Spleen (tissue), 11 donors: ENCODE measurements at regions not wholly inside any gene's neighbourhood (a gene's known extent, or its start where the extent isn't known, plus 50 kb on each side); places are given as distances from the start of the nearest gene placed in this dataset.

Experiments used
- DNase-seq: peaks from one replicate; pipeline ENCODE4 v3.0.0-alpha.2; 2020
- H3K27ac ChIP-seq, 8 donors: fragments of 200-600 bp; sonication (generic) in 7 of 8; 1 replicate in 4 of 8; 2 replicates in 4 of 8; pipeline versions ENCODE4 v1.5.0 to v1.8.0; 2016 to 2021; ENCODE audit warnings: inconsistent platforms in 4 of 8, mild to moderate bottlenecking in 4 of 8, moderate library complexity in 1 of 8
- H3K27me3 ChIP-seq, 7 donors: fragments of 200-600 bp; sonication (generic) in 6 of 7; replicated peaks in 1 of 7; 1 replicate in 4 of 7; 2 replicates in 3 of 7; pipeline versions ENCODE4 v1.5.0 to v1.8.0; 2016 to 2021; ENCODE audit warnings: inconsistent platforms in 3 of 7, mild to moderate bottlenecking in 1 of 7
- H3K36me3 ChIP-seq, 6 donors: fragments of 200-600 bp; sonication (generic) in 5 of 6; 1 replicate in 4 of 6; 2 replicates in 2 of 6; pipeline versions ENCODE4 v1.5.0 to v1.8.0; 2016 to 2021; ENCODE audit warnings: inconsistent platforms in 2 of 6
- H3K4me1 ChIP-seq, 6 donors: fragments of 200-600 bp; sonication (generic) in 5 of 6; 1 replicate in 3 of 6; 2 replicates in 3 of 6; pipeline versions ENCODE4 v1.5.0 to v1.8.0; 2016 to 2021; ENCODE audit warnings: inconsistent platforms in 3 of 6
- H3K4me3 ChIP-seq, 8 donors: fragments of 200-600 bp; sonication (generic) in 7 of 8; 1 replicate in 4 of 8; 2 replicates in 4 of 8; pipeline versions ENCODE4 v1.5.0 to v1.8.0; 2016 to 2021; ENCODE audit warnings: inconsistent platforms in 4 of 8, mild to moderate bottlenecking in 4 of 8, moderate library complexity in 2 of 8
- H3K9me3 ChIP-seq, 8 donors: fragments of 200-600 bp; sonication (generic) in 7 of 8; 1 replicate in 4 of 8; 2 replicates in 4 of 8; pipeline versions ENCODE4 v1.5.0 to v1.8.0; 2016 to 2021; ENCODE audit warnings: inconsistent platforms in 4 of 8
- POLR2A ChIP-seq, 3 donors: fragments of 450-650 bp; IDR thresholded peaks; one replicate each; pipeline ENCODE4 v1.5.1; 2017; ENCODE audit warnings: antibody characterized with exemption in 3 of 3, mild to moderate bottlenecking in 1 of 3
- POLR2AphosphoS5 ChIP-seq, 3 donors: sonication (generic); formaldehyde crosslinking; IDR thresholded peaks; one replicate each; pipeline ENCODE4 v1.5.1; 2017; ENCODE audit warnings: antibody characterized with exemption in 3 of 3
- WGBS, 5 donors: extraction: QIAGEN DNeasy Blood & Tissue Kit in 3 of 5; methylation state at CpG; one replicate each; pipeline versions ENCODE4 v1.1.5 to v1.1.7; 2013 to 2018; 5-methylcytosine and 5-hydroxymethylcytosine counted together
- intact Hi-C: fragments of 100-400 bp; cut with DNase I; formaldehyde crosslinking; loops from one replicate; pipeline ENCODE4 v1.15.0; 2023; ENCODE audit warnings: low total_unique reads
- TF ChIP-seq, protein P1 (sequence below), 11 experiments: fragments of 200-600 bp in 7 of 11; fragments of 450-650 bp in 4 of 11; sonication (generic) in 4 of 11; IDR thresholded peaks in 8 of 11; conservative IDR thresholded peaks in 3 of 11; 1 replicate in 7 of 11; 2 replicates in 4 of 11; pipeline versions ENCODE4 v1.4.0 to v1.8.0; 2016 to 2021; ENCODE audit warnings: antibody characterized with exemption in 11 of 11, inconsistent platforms in 4 of 11, mild to moderate bottlenecking in 1 of 11
- donor health status: healthy with polysubstance abuse.
- donor health status: DM: no; HTN: no; CAD: no; lungs with moderate emphysema.
- donor health status: DM: no; HTN: no; CAD: no.
- donor health status: Bipolar disorder and iron deficiency.
- donor health status: healthy.
- donor health status: DM: no; HTN: no; CAD: no.
- donor health status: DM: yes; HTN: yes; CAD: no.

DNA sequence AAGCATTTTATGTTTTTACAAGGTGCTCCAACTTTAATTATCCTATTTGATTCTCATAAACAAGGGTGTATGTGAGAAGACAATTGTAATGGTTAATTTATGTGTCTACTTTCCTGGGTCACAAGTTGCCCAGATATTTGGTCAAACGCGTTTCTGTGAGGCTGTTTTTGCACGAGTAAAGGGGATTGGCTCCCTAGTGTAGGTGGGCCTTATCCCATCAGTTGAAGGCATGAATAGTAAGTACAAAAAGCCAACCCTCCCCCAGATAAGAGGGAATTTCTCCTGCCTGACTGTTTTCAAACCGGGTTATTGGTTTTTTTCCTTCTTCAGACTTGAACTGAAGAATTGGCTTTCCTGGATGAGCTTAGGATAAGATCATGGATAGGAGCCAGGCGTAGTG, 224.0 kb upstream of the NCKAP5 start:
- WGBS, 5 donors, result 83 to 93% (median 85%) methylated on average over 5 of the region's 5 CpGs
- TF ChIP-seq, protein P1, sequence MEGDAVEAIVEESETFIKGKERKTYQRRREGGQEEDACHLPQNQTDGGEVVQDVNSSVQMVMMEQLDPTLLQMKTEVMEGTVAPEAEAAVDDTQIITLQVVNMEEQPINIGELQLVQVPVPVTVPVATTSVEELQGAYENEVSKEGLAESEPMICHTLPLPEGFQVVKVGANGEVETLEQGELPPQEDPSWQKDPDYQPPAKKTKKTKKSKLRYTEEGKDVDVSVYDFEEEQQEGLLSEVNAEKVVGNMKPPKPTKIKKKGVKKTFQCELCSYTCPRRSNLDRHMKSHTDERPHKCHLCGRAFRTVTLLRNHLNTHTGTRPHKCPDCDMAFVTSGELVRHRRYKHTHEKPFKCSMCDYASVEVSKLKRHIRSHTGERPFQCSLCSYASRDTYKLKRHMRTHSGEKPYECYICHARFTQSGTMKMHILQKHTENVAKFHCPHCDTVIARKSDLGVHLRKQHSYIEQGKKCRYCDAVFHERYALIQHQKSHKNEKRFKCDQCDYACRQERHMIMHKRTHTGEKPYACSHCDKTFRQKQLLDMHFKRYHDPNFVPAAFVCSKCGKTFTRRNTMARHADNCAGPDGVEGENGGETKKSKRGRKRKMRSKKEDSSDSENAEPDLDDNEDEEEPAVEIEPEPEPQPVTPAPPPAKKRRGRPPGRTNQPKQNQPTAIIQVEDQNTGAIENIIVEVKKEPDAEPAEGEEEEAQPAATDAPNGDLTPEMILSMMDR (IDR thresholded peaks at IDR 0.05 in 8 of 11, conservative IDR thresholded peaks at IDR 0.05 in 3 of 11), result no peak
- TF ChIP-seq POLR2AphosphoS5 (IDR thresholded peaks at IDR 0.05), result no peak
- no peak for TF ChIP-seq POLR2A (IDR thresholded peaks at IDR 0.05)

DNA sequence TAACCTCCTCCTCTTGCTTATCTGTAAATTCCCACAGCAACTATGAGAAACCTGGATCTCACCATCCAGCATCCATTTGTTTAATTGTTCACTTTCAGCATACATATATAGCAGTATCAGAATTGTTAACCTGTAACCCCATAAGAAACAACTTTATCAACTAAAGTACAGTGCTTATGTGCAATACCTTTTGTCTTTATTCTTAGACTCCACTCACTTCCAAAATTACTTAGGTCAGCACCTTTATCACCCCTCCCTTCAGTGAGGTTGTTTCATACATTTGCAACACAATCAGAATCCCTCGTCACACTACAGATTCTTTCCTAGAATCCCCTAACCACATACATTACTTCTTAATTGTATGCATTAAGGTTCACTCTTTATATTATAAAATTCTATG, 225.9 kb upstream of the NCKAP5 start:
- H3K27ac ChIP-seq, result no peak overlapping the region
- no peaks in the 10 kb centered on the region for H3K27me3 ChIP-seq
- no peaks in the 10 kb centered on the region for H3K4me1 ChIP-seq
- intact Hi-C loops, result no loop called here
- no peak for TF ChIP-seq POLR2AphosphoS5 (IDR thresholded peaks at IDR 0.05)
- no peak for TF ChIP-seq POLR2A (IDR thresholded peaks at IDR 0.05)
- TF ChIP-seq, protein P1 (IDR thresholded peaks at IDR 0.05 in 8 of 11, conservative IDR thresholded peaks at IDR 0.05 in 3 of 11), result no peak
- 85 to 92% (median 87%) methylated on average over 1 of the region's 1 CpG for WGBS, 5 donors
- no peak for DNase-seq
- no peak overlapping the region for H3K4me3 ChIP-seq
- peaks cover 3 to 61% (median 38%) of the 10 kb centered on the region in 8 donors for H3K9me3 ChIP-seq
- no peaks in the 10 kb centered on the region for H3K36me3 ChIP-seq

More for the DNA sequence above, 224.0 kb upstream of the NCKAP5 start:
- no peaks in the 10 kb centered on the region for H3K36me3 ChIP-seq
- H3K4me3 ChIP-seq, result no peak overlapping the region
- intact Hi-C loops, result no loop called here
- no peak for DNase-seq
- peaks cover 3 to 50% (median 34%) of the 10 kb centered on the region in 8 donors for H3K9me3 ChIP-seq
- no peak overlapping the region for H3K27ac ChIP-seq
- no peaks in the 10 kb centered on the region for H3K27me3 ChIP-seq
- no peaks in the 10 kb centered on the region for H3K4me1 ChIP-seq

DNA sequence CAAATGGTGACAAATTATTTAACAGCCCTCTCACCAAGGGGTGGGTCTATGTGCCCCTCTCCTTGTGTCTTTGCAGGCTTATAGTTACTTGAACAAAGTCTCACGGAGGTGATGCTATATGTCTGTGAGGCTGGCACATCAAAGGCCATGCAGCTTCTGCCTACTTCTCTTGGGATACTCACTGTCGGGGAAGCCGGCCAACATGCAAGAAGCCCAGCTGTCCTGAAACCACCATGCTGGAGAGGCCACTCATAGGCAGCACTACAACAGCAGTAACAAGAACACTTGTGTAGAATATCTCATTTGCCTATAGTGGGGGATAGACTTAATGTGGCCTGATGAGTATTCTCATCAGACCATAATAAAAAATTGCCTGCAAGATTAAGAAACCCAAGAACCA, 233.7 kb upstream of the NCKAP5 start:
- TF ChIP-seq POLR2A (IDR thresholded peaks at IDR 0.05) (no peak), POLR2AphosphoS5 (IDR thresholded peaks at IDR 0.05) (no peak)
- TF ChIP-seq, protein P1 (IDR thresholded peaks at IDR 0.05 in 8 of 11, conservative IDR thresholded peaks at IDR 0.05 in 3 of 11), result no peak
- Histone ChIP-seq H3K9me3 (peaks cover 0 to 14% (median 5%) of the 10 kb centered on the region in 8 donors), H3K36me3 (no peaks in the 10 kb centered on the region), H3K4me3 (no peak overlapping the region), H3K4me1 (no peaks in the 10 kb centered on the region), H3K27me3 (peaks cover 0 to 24% (median 0%) of the 10 kb centered on the region in 7 donors), H3K27ac (no peak overlapping the region)
- DNase-seq, result no peak
- 75 to 95% (median 89%) methylated on average over 3 of the region's 3 CpGs for WGBS, 5 donors
- intact Hi-C loops, result no loop called here

DNA sequence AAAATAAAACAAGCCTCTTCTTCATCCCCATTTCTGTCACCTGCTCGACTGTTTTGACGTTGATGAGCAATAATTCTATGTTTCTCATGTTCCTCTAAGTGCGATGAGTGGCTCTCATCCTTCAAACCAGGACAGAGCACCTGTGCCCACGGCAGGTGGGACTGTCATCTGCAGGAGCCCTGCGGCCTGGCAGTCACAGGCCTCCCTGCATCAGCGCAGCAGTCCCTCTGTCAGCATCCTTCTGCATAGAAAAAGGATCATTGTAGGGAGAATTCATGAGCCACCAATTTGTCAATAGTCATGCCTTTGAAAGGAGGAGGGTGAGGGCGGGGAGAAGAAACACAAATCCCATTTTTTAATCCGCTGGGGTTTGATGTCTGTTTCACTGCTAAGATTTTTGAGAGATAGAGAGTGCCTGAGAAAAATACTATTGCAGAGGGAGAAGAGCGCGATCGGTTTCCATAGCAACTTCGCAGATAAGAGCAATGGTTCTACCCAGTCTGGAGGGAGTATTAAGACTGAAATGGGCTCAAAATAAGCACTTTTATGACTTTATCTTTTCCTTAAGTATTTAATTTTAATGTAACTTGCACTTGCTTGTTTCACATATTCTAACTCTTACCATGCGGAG, 234.3 kb upstream of the NCKAP5 start:
- peaks cover 0 to 28% (median 0%) of the 10 kb centered on the region in 7 donors for H3K27me3 ChIP-seq
- H3K27ac ChIP-seq, result no peak overlapping the region
- H3K9me3 ChIP-seq, result peaks cover 0 to 9% (median under 1%) of the 10 kb centered on the region in 8 donors
- TF ChIP-seq POLR2AphosphoS5 (IDR thresholded peaks at IDR 0.05), result no peak
- no peak for TF ChIP-seq POLR2A (IDR thresholded peaks at IDR 0.05)
- TF ChIP-seq, protein P1 (IDR thresholded peaks at IDR 0.05 in 8 of 11, conservative IDR thresholded peaks at IDR 0.05 in 3 of 11), result no peak
- H3K4me3 ChIP-seq, result no peak overlapping the region
- no peaks in the 10 kb centered on the region for H3K36me3 ChIP-seq
- DNase-seq, result no peak
- WGBS, 5 donors, result 79 to 92% (median 84%) methylated on average over 13 of the region's 13 CpGs
- H3K4me1 ChIP-seq, result no peaks in the 10 kb centered on the region
- intact Hi-C loops, result no loop called here
